ENCODE measurements at regions not wholly inside any gene's neighbourhood (a gene's known extent, or its start where the extent isn't known, plus 50 kb on each side); places are given as distances from the start of the nearest gene placed in this dataset.

GRCh38 chr5:143682246-143682905 lies 129.6 kb upstream of the HMHB1 start:
- H3K27me3 Mint-ChIP-seq, result peaks cover 0 to 3% of the 10 kb centered on the region in 2 donors
- CTCF ChIA-PET (ENCODE audit: partially characterized antibody), result no interaction called here
- no peak overlapping the region for H3K4me3 Mint-ChIP-seq
- no peaks in the 10 kb centered on the region for H3K36me3 Mint-ChIP-seq
- Histone ChIP-seq H3K27ac (ENCODE audit: low read depth, low read length) (no peak overlapping the region), H3K27me3 (ENCODE audit: insufficient read depth, low read length) (no peaks in the 10 kb centered on the region), H3K4me3 (ENCODE audit: low read length in 2 of 2) (no peak overlapping the region), H3K36me3 (ENCODE audit: insufficient read depth, low read length) (no peaks in the 10 kb centered on the region), H3K4me1 (ENCODE audit: insufficient read depth, low read length) (no peaks in the 10 kb centered on the region), H3K9me3 (ENCODE audit: control insufficient read depth in 1 of 2, low read length in 2 of 2) (no peaks in the 10 kb centered on the region)
- no peak overlapping the region for H3K27ac Mint-ChIP-seq
- no peaks in the 10 kb centered on the region for H3K9me3 Mint-ChIP-seq
- H3K4me1 Mint-ChIP-seq, result no peaks in the 10 kb centered on the region
- POLR2A ChIA-PET (ENCODE audit: partially characterized antibody), result no interaction called here
- intact Hi-C loops (cut with micrococcal nuclease), result no loop called here
- no peak for DNase-seq

- CTCF ChIA-PET (ENCODE audit: partially characterized antibody), result interaction anchor here (0.5 to 0.6 kb wide), 2 partner anchors 13 to 222 kb away, joined by 4 to 5 read pairs; no protein-coding TSS in a partner anchor
- DNase-seq, result no peak
- Mint-ChIP-seq H3K4me1 (no peaks in the 10 kb centered on the region), H3K4me3 (no peak overlapping the region), H3K27me3 (peaks cover 0 to 1% of the 10 kb centered on the region in 2 donors), H3K9me3 (no peaks in the 10 kb centered on the region), H3K36me3 (no peaks in the 10 kb centered on the region), H3K27ac (no peak overlapping the region)
- Histone ChIP-seq H3K9me3 (ENCODE audit: control insufficient read depth in 1 of 2, low read length in 2 of 2) (no peaks in the 10 kb centered on the region), H3K27ac (ENCODE audit: low read depth, low read length) (no peak overlapping the region), H3K36me3 (ENCODE audit: insufficient read depth, low read length) (no peaks in the 10 kb centered on the region), H3K27me3 (ENCODE audit: insufficient read depth, low read length) (no peaks in the 10 kb centered on the region), H3K4me3 (ENCODE audit: low read length in 2 of 2) (no peak overlapping the region), H3K4me1 (ENCODE audit: insufficient read depth, low read length) (no peaks in the 10 kb centered on the region)
- POLR2A ChIA-PET (ENCODE audit: partially characterized antibody), result no interaction called here
- intact Hi-C loops (cut with micrococcal nuclease), result no loop called here
Measured at GRCh38 chr5:143680672-143681259, 131.2 kb upstream of the HMHB1 start.

- Histone ChIP-seq H3K36me3 (ENCODE audit: insufficient read depth, low read length) (no peaks in the 10 kb centered on the region), H3K27ac (ENCODE audit: low read depth, low read length) (no peak overlapping the region), H3K27me3 (ENCODE audit: insufficient read depth, low read length) (no peaks in the 10 kb centered on the region), H3K4me3 (ENCODE audit: low read length in 2 of 2) (no peak overlapping the region), H3K9me3 (ENCODE audit: control insufficient read depth in 1 of 2, low read length in 2 of 2) (no peaks in the 10 kb centered on the region), H3K4me1 (ENCODE audit: insufficient read depth, low read length) (no peaks in the 10 kb centered on the region)
- ChIA-PET POLR2A (ENCODE audit: partially characterized antibody) (no interaction called here), CTCF (ENCODE audit: partially characterized antibody) (no interaction called here)
- Mint-ChIP-seq H3K9me3 (no peaks in the 10 kb centered on the region), H3K4me1 (no peaks in the 10 kb centered on the region), H3K27me3 (no peaks in the 10 kb centered on the region), H3K27ac (no peak overlapping the region), H3K36me3 (no peaks in the 10 kb centered on the region), H3K4me3 (no peak overlapping the region)
- no peak for DNase-seq
- intact Hi-C loops (cut with micrococcal nuclease), result no loop called here
Measured at GRCh38 chr5:143679777-143680176, 132.2 kb upstream of the HMHB1 start.

- DNase-seq, result no peak
- no peaks in the 10 kb centered on the region for H3K36me3 ChIP-seq (ENCODE audit: insufficient read depth, low read length)
- H3K9me3 ChIP-seq (ENCODE audit: control insufficient read depth in 1 of 2, low read length in 2 of 2), result no peaks in the 10 kb centered on the region
- no peak overlapping the region for H3K27ac ChIP-seq (ENCODE audit: low read depth, low read length)
- Mint-ChIP-seq H3K9me3 (no peaks in the 10 kb centered on the region), H3K4me3 (no peak overlapping the region), H3K36me3 (no peaks in the 10 kb centered on the region), H3K4me1 (no peaks in the 10 kb centered on the region), H3K27me3 (no peaks in the 10 kb centered on the region), H3K27ac (no peak overlapping the region)
- POLR2A ChIA-PET (ENCODE audit: partially characterized antibody), result no interaction called here
- CTCF ChIA-PET (ENCODE audit: partially characterized antibody), result no interaction called here
- H3K27me3 ChIP-seq (ENCODE audit: insufficient read depth, low read length), result no peaks in the 10 kb centered on the region
- intact Hi-C loops (cut with micrococcal nuclease), result no loop called here
- no peaks in the 10 kb centered on the region for H3K4me1 ChIP-seq (ENCODE audit: insufficient read depth, low read length)
- H3K4me3 ChIP-seq (ENCODE audit: low read length in 2 of 2), result no peak overlapping the region
Measured at GRCh38 chr5:143678148-143678905, 133.6 kb upstream of the HMHB1 start.

- intact Hi-C loops (cut with micrococcal nuclease), result no loop called here
- Mint-ChIP-seq H3K4me1 (no peaks in the 10 kb centered on the region), H3K4me3 (no peak overlapping the region), H3K9me3 (no peaks in the 10 kb centered on the region), H3K36me3 (no peaks in the 10 kb centered on the region), H3K27ac (no peak overlapping the region), H3K27me3 (no peaks in the 10 kb centered on the region)
- Histone ChIP-seq H3K27ac (ENCODE audit: low read depth, low read length) (no peak overlapping the region), H3K4me3 (ENCODE audit: low read length in 2 of 2) (no peak overlapping the region), H3K36me3 (ENCODE audit: insufficient read depth, low read length) (no peaks in the 10 kb centered on the region), H3K27me3 (ENCODE audit: insufficient read depth, low read length) (no peaks in the 10 kb centered on the region), H3K4me1 (ENCODE audit: insufficient read depth, low read length) (no peaks in the 10 kb centered on the region), H3K9me3 (ENCODE audit: control insufficient read depth in 1 of 2, low read length in 2 of 2) (no peaks in the 10 kb centered on the region)
- POLR2A ChIA-PET (ENCODE audit: partially characterized antibody), result no interaction called here
- CTCF ChIA-PET (ENCODE audit: partially characterized antibody), result no interaction called here
- DNase-seq, result no peak
Measured at GRCh38 chr5:143677403-143677802, 134.6 kb upstream of the HMHB1 start.

- H3K4me1 ChIP-seq (ENCODE audit: insufficient read depth, low read length), result no peaks in the 10 kb centered on the region
- H3K9me3 ChIP-seq (ENCODE audit: control insufficient read depth in 1 of 2, low read length in 2 of 2), result no peaks in the 10 kb centered on the region
- intact Hi-C loops (cut with micrococcal nuclease), result no loop called here
- no peaks in the 10 kb centered on the region for H3K4me1 Mint-ChIP-seq
- ChIA-PET POLR2A (ENCODE audit: partially characterized antibody) (no interaction called here), CTCF (ENCODE audit: partially characterized antibody) (no interaction called here)
- no peaks in the 10 kb centered on the region for H3K36me3 ChIP-seq (ENCODE audit: insufficient read depth, low read length)
- no peaks in the 10 kb centered on the region for H3K27me3 Mint-ChIP-seq
- DNase-seq, result no peak
- no peak overlapping the region for H3K27ac Mint-ChIP-seq
- H3K4me3 ChIP-seq (ENCODE audit: low read length in 2 of 2), result no peak overlapping the region
- H3K9me3 Mint-ChIP-seq, result no peaks in the 10 kb centered on the region
- no peak overlapping the region for H3K27ac ChIP-seq (ENCODE audit: low read depth, low read length)
- H3K27me3 ChIP-seq (ENCODE audit: insufficient read depth, low read length), result no peaks in the 10 kb centered on the region
- no peak overlapping the region for H3K4me3 Mint-ChIP-seq
- H3K36me3 Mint-ChIP-seq, result no peaks in the 10 kb centered on the region
Measured at GRCh38 chr5:143676802-143677201, 135.2 kb upstream of the HMHB1 start.

GRCh38 chr5:143674469-143674786 lies 137.5 kb upstream of the HMHB1 start:
- Histone ChIP-seq H3K4me1 (ENCODE audit: insufficient read depth, low read length) (no peaks in the 10 kb centered on the region), H3K27ac (ENCODE audit: low read depth, low read length) (no peak overlapping the region), H3K27me3 (ENCODE audit: insufficient read depth, low read length) (no peaks in the 10 kb centered on the region), H3K4me3 (ENCODE audit: low read length in 2 of 2) (no peak overlapping the region), H3K9me3 (ENCODE audit: control insufficient read depth in 1 of 2, low read length in 2 of 2) (no peaks in the 10 kb centered on the region), H3K36me3 (ENCODE audit: insufficient read depth, low read length) (no peaks in the 10 kb centered on the region)
- DNase-seq, result no peak
- H3K4me3 Mint-ChIP-seq, result no peak overlapping the region
- intact Hi-C loops (cut with micrococcal nuclease), result no loop called here
- no peaks in the 10 kb centered on the region for H3K27me3 Mint-ChIP-seq
- no peaks in the 10 kb centered on the region for H3K36me3 Mint-ChIP-seq
- ChIA-PET POLR2A (ENCODE audit: partially characterized antibody) (no interaction called here), CTCF (ENCODE audit: partially characterized antibody) (no interaction called here)
- no peaks in the 10 kb centered on the region for H3K4me1 Mint-ChIP-seq
- H3K27ac Mint-ChIP-seq, result no peak overlapping the region
- peaks cover 0 to 4% (median 0%) of the 10 kb centered on the region in 8 donors for H3K9me3 Mint-ChIP-seq

Data from CD4-positive, alpha-beta memory T cell (primary cell).